GM12872 (cell line): ENCODE measurements at regions not wholly inside any gene's neighbourhood (a gene's known extent, or its start where the extent isn't known, plus 50 kb on each side); places are given as distances from the start of the nearest gene placed in this dataset.

Experiments used
- CTCF ChIP-seq: IDR thresholded peaks from 3 replicates; pipeline ENCODE4 v1.5.1; 2011; ENCODE audit warnings: low read depth, mild to moderate bottlenecking, low read length, moderate library complexity; ENCODE audit not compliant: insufficient read depth

- TF ChIP-seq CTCF: no peak
Observed at GRCh38 chr7:41492603-41493002, 210.3 kb downstream of the INHBA start.

- no peak for TF ChIP-seq CTCF
Observed at GRCh38 chr7:41491883-41492471, 210.9 kb downstream of the INHBA start.

DNA sequence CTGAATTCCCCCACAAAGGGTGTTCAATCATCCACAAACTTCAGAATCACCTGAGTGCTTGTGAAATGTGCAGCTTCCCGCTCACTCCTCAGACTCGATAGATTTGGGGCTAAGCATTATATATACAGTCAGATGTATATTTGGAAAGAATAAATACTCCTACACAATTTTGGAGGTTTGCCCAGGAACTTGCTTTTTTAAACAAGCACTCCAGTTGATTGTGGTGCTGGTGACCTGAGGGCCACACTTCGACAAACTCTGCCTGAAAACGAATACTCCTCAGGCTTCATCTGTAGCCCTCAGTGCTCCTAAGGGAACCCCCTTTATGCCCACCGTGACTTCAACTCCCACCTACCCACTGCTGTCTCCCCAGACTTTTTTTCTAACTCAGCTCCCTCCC is 211.6 kb downstream of the INHBA start:
- no peak for TF ChIP-seq CTCF

GRCh38 chr7:41489885-41490284 is 213.0 kb downstream of the INHBA start:
- no peak for TF ChIP-seq CTCF

- no peak for TF ChIP-seq CTCF
Observed at GRCh38 chr7:41487229-41487940, 215.5 kb downstream of the INHBA start.

DNA sequence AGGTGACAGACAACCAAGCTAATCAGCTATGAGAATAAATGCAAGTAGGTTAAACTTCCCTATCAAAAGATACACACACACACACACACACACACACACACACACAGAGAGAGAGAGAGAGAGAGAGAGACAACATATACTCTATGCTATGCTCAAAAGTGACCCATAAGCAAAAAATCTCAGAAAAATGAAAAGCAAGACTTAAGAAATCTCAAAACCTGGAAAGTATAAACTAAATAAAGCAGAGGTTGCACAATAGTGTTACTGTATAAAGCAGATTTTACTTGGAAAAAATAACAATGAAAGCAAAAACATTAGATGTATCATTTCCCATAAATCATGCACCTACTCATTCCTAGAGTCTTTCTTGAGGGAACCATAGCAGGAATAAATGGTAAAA is 221.5 kb downstream of the INHBA start:
- no peak for TF ChIP-seq CTCF

DNA sequence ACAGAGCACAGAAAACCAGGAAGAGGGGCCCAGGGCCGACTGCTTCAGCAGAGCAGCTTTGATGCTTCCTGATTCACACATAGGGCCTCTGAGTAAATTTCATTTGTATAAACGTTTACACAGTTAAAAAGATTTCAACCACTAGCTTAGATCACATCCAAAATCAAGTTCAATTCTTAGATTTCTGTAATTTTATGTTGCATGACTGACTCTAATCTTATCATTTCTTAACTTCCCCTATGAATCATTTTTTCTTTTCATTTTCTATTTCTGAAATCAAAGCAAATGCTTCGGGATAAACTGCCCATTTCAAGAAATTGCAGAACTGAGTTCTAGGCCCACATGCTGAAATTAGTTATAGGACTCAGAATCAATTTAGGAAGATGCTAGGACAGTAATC is 224.7 kb downstream of the INHBA start:
- no peak for TF ChIP-seq CTCF
